HepG2 (cell line): ENCODE measurements at regions not wholly inside any gene's neighbourhood (a gene's known extent, or its start where the extent isn't known, plus 50 kb on each side); places are given as distances from the start of the nearest gene placed in this dataset.

Source experiments
- ATAC-seq: fragments of 200-7000 bp; cut with Tn5 transposase; 3 replicates; pipeline ENCODE4 v1.9.1; 2020; ENCODE audit warnings: mild to moderate bottlenecking, moderate library complexity
- BruUV-seq: library from RNA; stranded (reverse); fragments of 400-500 nt; replicated peaks from 2 replicates; lab custom pipeline; 2021; lab: Mats Ljungman, UMichigan
- CTCF ChIA-PET: fragments of 300-600 bp; formaldehyde crosslinking; extraction: SDS; loops from one replicate; lab custom pipeline; 2021; ENCODE audit warnings: low total read pairs, inconsistent platforms, low intra/inter-chr PET ratio; lab: Yijun Ruan, JAX
- POLR2A ChIA-PET: fragments of 350-600 bp; sonication (Branson Sonifier 250); formaldehyde crosslinking; loops from one replicate; lab custom pipeline; 2020; ENCODE audit warnings: antibody characterized with exemption, inconsistent platforms; lab: Yijun Ruan, JAX
- DNase-seq: peaks from one replicate; pipeline ENCODE4 v3.0.0-alpha.2; 2015; ENCODE audit warnings: low spot score
- FAIRE-seq: peaks from 3 replicates; lab custom pipeline; 2011; peaks lifted over from hg19 to GRCh38; lab: Jason Lieb, UNC
- H2AFZ ChIP-seq: one replicate; pipeline ENCODE4 v1.6.1; 2011; ENCODE audit warnings: low read length, inconsistent platforms
- H3K27ac ChIP-seq: fragments of 300-600 bp; 3 replicates; pipeline ENCODE4 v1.8.0; 2011; ENCODE audit warnings: mixed run types, mild to moderate bottlenecking, mixed read lengths, low read length, inconsistent platforms; ENCODE audit not compliant: insufficient read depth; ENCODE audit errors: extremely low read length
- H3K27me3 ChIP-seq, 2 experiments: fragments of 200-600 bp in 1 of 2; 2 replicates in 1 of 2; 3 replicates in 1 of 2; pipeline versions ENCODE4 v1.6.0 to v1.8.0; 2011; ENCODE audit warnings: low read length in 2 of 2, mild to moderate bottlenecking in 2 of 2, moderate library complexity in 2 of 2, inconsistent platforms in 1 of 2; ENCODE audit not compliant: insufficient read depth in 2 of 2, control insufficient read depth in 1 of 2
- H3K36me3 ChIP-seq, 2 experiments: fragments of 200-600 bp in 1 of 2; replicated peaks in 1 of 2; 2 replicates in 1 of 2; 3 replicates in 1 of 2; pipeline versions ENCODE4 v1.5.1 to v1.8.0; 2011; ENCODE audit warnings: low read length in 2 of 2, inconsistent platforms in 1 of 2; ENCODE audit not compliant: insufficient read depth in 2 of 2, control insufficient read depth in 1 of 2
- H3K4me1 ChIP-seq: 2 replicates; pipeline ENCODE4 v1.5.1; 2012; ENCODE audit warnings: low read length, inconsistent platforms; ENCODE audit not compliant: insufficient read depth
- H3K4me2 ChIP-seq: 2 replicates; pipeline ENCODE4 v1.6.0; 2011; ENCODE audit warnings: low read depth, low read length, inconsistent platforms
- H3K4me3 ChIP-seq, 3 experiments: fragments of 200-600 bp in 1 of 3; sonication (generic), shearing (Covaris generic) in 1 of 3; replicated peaks in 1 of 3; 2 replicates each; pipeline ENCODE4 v1.5.1; 2011 to 2016; ENCODE audit warnings: low read length in 3 of 3, inconsistent platforms in 2 of 3, low read depth in 2 of 3, mild to moderate bottlenecking in 2 of 3, control low read depth in 1 of 3, mixed read lengths in 1 of 3; ENCODE audit not compliant: insufficient read depth in 1 of 3
- H3K79me2 ChIP-seq: one replicate; pipeline ENCODE4 v1.6.1; 2011; ENCODE audit warnings: low read length, inconsistent platforms; ENCODE audit not compliant: insufficient read depth
- H3K9ac ChIP-seq: 2 replicates; pipeline ENCODE4 v1.6.0; 2011; ENCODE audit warnings: mild to moderate bottlenecking, low read depth, low read length, inconsistent platforms; ENCODE audit not compliant: insufficient read depth
- H3K9me3 ChIP-seq: 2 replicates; pipeline ENCODE4 v1.5.1; 2012; ENCODE audit warnings: mild to moderate bottlenecking, low read length
- H4K20me1 ChIP-seq: 2 replicates; pipeline ENCODE4 v1.6.0; 2011; ENCODE audit warnings: inconsistent platforms, mild to moderate bottlenecking, low read length, moderate library complexity; ENCODE audit not compliant: insufficient read depth
- DMTF1 ChIP-seq: sonication (generic); formaldehyde crosslinking; IDR thresholded peaks from 2 replicates; pipeline ENCODE4 v1.4.0; 2020; ENCODE audit warnings: mild to moderate bottlenecking, missing genetic modification reagents
- GLMP ChIP-seq: sonication (generic); formaldehyde crosslinking; IDR thresholded peaks from 2 replicates; pipeline ENCODE4 v1.9.0; 2021; ENCODE audit warnings: missing genetic modification reagents, mild to moderate bottlenecking, borderline replicate concordance
- MNT ChIP-seq: fragments of 450-650 bp; IDR thresholded peaks from 2 replicates; pipeline ENCODE4 v1.6.1; 2016
- ONECUT2 ChIP-seq: sonication (generic); formaldehyde crosslinking; IDR thresholded peaks from 2 replicates; pipeline ENCODE4 v1.4.0; 2020; ENCODE audit warnings: missing genetic modification reagents
- ZNF24 ChIP-seq: fragments of 450-650 bp; IDR thresholded peaks from 2 replicates; pipeline ENCODE4 v1.6.1; 2017; ENCODE audit warnings: antibody characterized with exemption, mild to moderate bottlenecking
- ZNF703 ChIP-seq: sonication (generic); formaldehyde crosslinking; IDR thresholded peaks from 2 replicates; pipeline ENCODE4 v1.5.1; 2020; ENCODE audit warnings: missing genetic modification reagents, mild to moderate bottlenecking, moderate library complexity, borderline replicate concordance
- ZNF749 ChIP-seq: sonication (generic); formaldehyde crosslinking; IDR thresholded peaks from 2 replicates; pipeline ENCODE4 v1.8.0; 2022; ENCODE audit warnings: mild to moderate bottlenecking, missing genetic modification reagents, moderate library complexity, borderline replicate concordance
- ZUFSP ChIP-seq: sonication (generic); formaldehyde crosslinking; IDR thresholded peaks from 2 replicates; pipeline ENCODE4 v1.9.0; 2021; ENCODE audit warnings: missing genetic modification reagents, mild to moderate bottlenecking, borderline replicate concordance
- WGBS: methylation state at CpG from one replicate; pipeline ENCODE4 v1.1.6; 2017; ENCODE audit warnings: low lambda C conversion rate; 5-methylcytosine and 5-hydroxymethylcytosine counted together
- in situ Hi-C: cut with HindIII; loops from 2 replicates; pipeline ENCODE4 v1.10.0; 2017; ENCODE audit warnings: low pct_unique_long_range_greater_than_20kb; ENCODE audit not compliant: extremely low pct_ligation_motif_present
- intact Hi-C: fragments of 100-400 bp; cut with micrococcal nuclease; formaldehyde crosslinking; loops from one replicate; pipeline ENCODE4 v1.10.0; 2022; ENCODE audit not compliant: unreplicated experiment

- H4K20me1 ChIP-seq = no peaks in the 10 kb centered on the region
- no peak for DNase-seq
- BruUV-seq = no TSS peak
- H2AFZ ChIP-seq = no peak overlapping the region
- no peak overlapping the region for H3K4me3 ChIP-seq
- intact Hi-C loops (no loop called here), in situ Hi-C loops (no loop called here)
- H3K9me3 ChIP-seq = no peaks in the 10 kb centered on the region
- no peak overlapping the region for H3K9ac ChIP-seq
- no peak overlapping the region for H3K27ac ChIP-seq
- TF ChIP-seq GLMP (CRISPR knock-in tag) (no peak), ZNF749 (no peak), MNT (peak; percentile 50)
- H3K79me2 ChIP-seq = no peaks in the 10 kb centered on the region
- no peak for ATAC-seq
- H3K36me3 ChIP-seq = no peaks in the 10 kb centered on the region
- peaks cover 7% of the 10 kb centered on the region for H3K4me1 ChIP-seq
- no peak overlapping the region for H3K4me2 ChIP-seq
- FAIRE-seq = no peak
- ChIA-PET POLR2A (no interaction called here), CTCF (no interaction called here)
- 0 out of 5 replicates have a peak, but pooled peaks cover 0 to 6% of the 10 kb centered on the region in 2 experiments for H3K27me3 ChIP-seq
- WGBS = 64% methylated on average over 11 of the region's 11 CpGs
Measured at GRCh38 chr2:8421658-8422449, 260.0 kb upstream of the ID2 start.

DNA sequence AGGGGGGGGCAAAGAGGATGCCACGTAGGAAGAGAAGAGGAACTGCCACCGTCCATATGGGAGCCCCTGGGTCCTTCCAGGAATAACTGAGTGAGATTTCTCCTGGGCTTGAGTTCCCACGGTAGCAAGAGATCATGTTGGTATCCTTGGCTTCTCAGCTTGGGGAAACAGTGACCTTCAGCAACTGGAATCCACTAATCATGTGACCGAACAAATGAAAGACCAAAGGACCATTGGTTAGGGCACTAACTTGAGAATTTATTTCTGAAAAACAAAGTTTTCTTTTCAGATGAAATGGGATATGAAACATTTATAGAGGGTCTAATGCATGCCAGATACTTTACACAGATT lies 259.4 kb upstream of the ID2 start:
- CTCF ChIA-PET = no interaction called here
- in situ Hi-C loops = no loop called here
- H3K36me3 ChIP-seq = no peaks in the 10 kb centered on the region

More for the DNA sequence above, 259.4 kb upstream of the ID2 start:
- intact Hi-C loops = no loop called here
- ATAC-seq (no peak), FAIRE-seq (no peak), DNase-seq (no peak)
- POLR2A ChIA-PET = no interaction called here
- Histone ChIP-seq H3K27me3 (0 out of 5 replicates have a peak, but pooled peaks cover 0 to 6% of the 10 kb centered on the region in 2 experiments), H3K9ac (no peak overlapping the region), H3K9me3 (no peaks in the 10 kb centered on the region), H3K27ac (no peak overlapping the region), H3K4me2 (no peak overlapping the region), H3K79me2 (no peaks in the 10 kb centered on the region), H4K20me1 (no peaks in the 10 kb centered on the region), H3K4me1 (peaks cover 1% of the 10 kb centered on the region), H3K4me3 (no peak overlapping the region), H2AFZ (no peak overlapping the region)
- no TSS peak for BruUV-seq
- TF ChIP-seq ZUFSP (CRISPR knock-in tag) (no peak), ONECUT2 (CRISPR knock-in tag) (no peak), ZNF703 (no peak), ZNF24 (no peak), DMTF1 (CRISPR knock-in tag) (no peak)
- WGBS = 45% methylated on average over 4 of the region's 4 CpGs
